OCI-LY3 (cell line): ENCODE measurements at regions not wholly inside any gene's neighbourhood (a gene's known extent, or its start where the extent isn't known, plus 50 kb on each side); places are given as distances from the start of the nearest gene placed in this dataset.

ENCODE experiments used
- H2AFZ ChIP-seq: fragments of 200-600, 300-600 bp; shearing (Covaris generic); 2 replicates; pipeline ENCODE4 v1.6.0; 2014; ENCODE audit warnings: antibody characterized with exemption, low read depth, low read length
- H3K27ac ChIP-seq: fragments of 200-600, 300-600 bp; sonication (generic); 2 replicates; pipeline ENCODE4 v1.5.1; 2014; ENCODE audit warnings: mild to moderate bottlenecking, low read length, moderate library complexity, mixed read lengths
- H3K27me3 ChIP-seq: fragments of 200-600, 300-600 bp; sonication (generic); 2 replicates; pipeline ENCODE4 v1.6.1; 2014; ENCODE audit warnings: low read depth, low read length, mixed read lengths
- H3K36me3 ChIP-seq: fragments of 200-600, 300-600 bp; sonication (generic); replicated peaks from 2 replicates; pipeline ENCODE3; 2014; ENCODE audit warnings: low read depth, low read length, mixed read lengths
- H3K4me1 ChIP-seq: fragments of 300-600, 200-600 bp; sonication (generic); 2 replicates; pipeline ENCODE4 v1.6.1; 2014; ENCODE audit warnings: low read length, mixed read lengths
- H3K4me2 ChIP-seq: fragments of 200-600, 300-600 bp; sonication (generic); 2 replicates; pipeline ENCODE4 v1.6.1; 2014; ENCODE audit warnings: low read length, mixed read lengths
- H3K4me3 ChIP-seq: fragments of 300-600, 200-600 bp; sonication (generic); 2 replicates; pipeline ENCODE4 v1.5.1; 2014; ENCODE audit warnings: antibody characterized with exemption, mild to moderate bottlenecking, low read length, moderate library complexity
- H3K79me2 ChIP-seq: fragments of 300-600, 200-600 bp; shearing (Covaris generic); 2 replicates; pipeline ENCODE4 v1.6.1; 2014; ENCODE audit warnings: mild to moderate bottlenecking, low read length, mixed read lengths
- H3K9ac ChIP-seq: fragments of 300-600, 200-600 bp; shearing (Covaris generic); 2 replicates; pipeline ENCODE4 v1.6.0; 2014; ENCODE audit warnings: mild to moderate bottlenecking, low read length, moderate library complexity
- H3K9me3 ChIP-seq: fragments of 200-600, 300-600 bp; shearing (Covaris generic); 2 replicates; pipeline ENCODE4 v1.6.1; 2014; ENCODE audit warnings: low read length, mixed read lengths; ENCODE audit not compliant: insufficient read depth
- H4K20me1 ChIP-seq: fragments of 200-600, 300-600 bp; sonication (generic); 2 replicates; pipeline ENCODE4 v1.6.1; 2016; ENCODE audit warnings: low read length, mixed read lengths; ENCODE audit not compliant: insufficient read depth
- CTCF ChIP-seq: fragments of 200-600, 300-600 bp; sonication (generic); IDR thresholded peaks from 2 replicates; pipeline ENCODE4 v1.5.1; 2014; ENCODE audit warnings: antibody characterized with exemption, low read length, low read depth
- EZH2phosphoT487 ChIP-seq: fragments of 200-600 bp; shearing (Covaris generic); IDR thresholded peaks from 2 replicates; pipeline ENCODE4 v1.6.1; 2018; ENCODE audit warnings: antibody characterized with exemption, mixed run types, low read depth

GRCh38 chr2:8225798-8226197 is 456.1 kb upstream of the ID2 start:
- Histone ChIP-seq H2AFZ (no peak overlapping the region), H3K9ac (no peak overlapping the region), H3K27ac (no peak overlapping the region), H3K4me1 (peaks cover 19% of the 10 kb centered on the region), H3K9me3 (no peaks in the 10 kb centered on the region), H3K79me2 (no peaks in the 10 kb centered on the region), H3K4me3 (no peak overlapping the region), H3K36me3 (no peaks in the 10 kb centered on the region), H3K4me2 (no peak overlapping the region), H3K27me3 (no peaks in the 10 kb centered on the region), H4K20me1 (no peaks in the 10 kb centered on the region)
- TF ChIP-seq CTCF (no peak), EZH2phosphoT487 (no peak)

- Histone ChIP-seq H3K36me3 (no peaks in the 10 kb centered on the region), H3K4me3 (peak overlapping the region; percentile 11), H4K20me1 (no peaks in the 10 kb centered on the region), H3K9me3 (no peaks in the 10 kb centered on the region), H3K4me2 (peak overlapping the region; percentile 54), H3K27me3 (no peaks in the 10 kb centered on the region), H3K4me1 (peaks cover 42% of the 10 kb centered on the region), H2AFZ (peak overlapping the region; percentile 86), H3K27ac (peak overlapping the region; percentile 20; the same call in 1 of the 2 replicates), H3K79me2 (no peaks in the 10 kb centered on the region), H3K9ac (peak overlapping the region; percentile 33; the same call in 1 of the 2 replicates)
- TF ChIP-seq CTCF (no peak), EZH2phosphoT487 (no peak)
Observed at GRCh38 chr2:8229546-8229986, 452.3 kb upstream of the ID2 start.

DNA sequence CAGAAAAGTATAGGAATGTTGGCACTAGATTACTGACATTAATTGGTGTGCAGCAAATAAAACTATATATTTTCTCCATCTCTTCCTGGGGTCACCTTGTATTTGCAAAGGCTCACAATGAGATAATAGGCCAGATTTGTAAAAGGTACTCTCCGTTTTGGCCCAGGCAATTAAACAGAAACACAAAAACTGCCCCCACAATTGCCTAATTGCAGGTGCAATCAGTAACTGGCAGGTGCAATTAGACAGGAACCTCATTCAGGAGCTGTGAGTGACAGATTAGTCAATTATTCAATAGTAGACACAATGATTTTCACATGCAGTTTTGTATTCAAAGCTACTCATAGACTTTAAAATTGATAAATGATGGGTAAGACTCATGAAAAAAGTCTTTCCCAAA is 451.4 kb upstream of the ID2 start:
- H3K79me2 ChIP-seq = no peaks in the 10 kb centered on the region
- no peaks in the 10 kb centered on the region for H3K27me3 ChIP-seq
- H3K4me3 ChIP-seq = no peak overlapping the region
- H3K4me2 ChIP-seq = no peak overlapping the region
- H3K27ac ChIP-seq = no peak overlapping the region
- no peaks in the 10 kb centered on the region for H3K36me3 ChIP-seq
- no peak overlapping the region for H2AFZ ChIP-seq
- no peaks in the 10 kb centered on the region for H3K9me3 ChIP-seq
- no peaks in the 10 kb centered on the region for H4K20me1 ChIP-seq
- peaks cover 50% of the 10 kb centered on the region for H3K4me1 ChIP-seq
- no peak for TF ChIP-seq CTCF
- H3K9ac ChIP-seq = no peak overlapping the region

DNA sequence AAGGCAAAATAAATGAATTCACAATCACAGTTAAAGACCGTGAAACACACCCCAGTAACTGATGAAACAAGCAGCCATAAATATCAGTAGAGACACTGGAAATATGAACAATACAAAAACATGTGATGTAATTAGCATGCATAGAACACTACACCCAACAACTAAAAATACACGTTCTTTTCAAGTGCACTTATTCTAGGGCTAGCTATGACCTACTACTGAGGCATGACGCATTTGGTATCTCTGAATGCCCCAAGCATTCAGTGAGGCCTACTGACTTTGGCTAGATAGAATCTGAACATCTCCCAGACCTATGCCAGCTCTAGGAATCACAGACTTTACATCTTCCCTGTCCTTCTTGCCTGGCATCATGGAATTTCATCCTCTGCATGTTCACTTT is 450.0 kb upstream of the ID2 start:
- TF ChIP-seq EZH2phosphoT487 (no peak), CTCF (no peak)
- Histone ChIP-seq H3K4me3 (no peak overlapping the region), H3K9ac (no peak overlapping the region), H3K27me3 (no peaks in the 10 kb centered on the region), H2AFZ (no peak overlapping the region), H4K20me1 (no peaks in the 10 kb centered on the region), H3K4me2 (no peak overlapping the region), H3K27ac (no peak overlapping the region), H3K4me1 (peaks cover 61% of the 10 kb centered on the region), H3K9me3 (no peaks in the 10 kb centered on the region), H3K79me2 (no peaks in the 10 kb centered on the region), H3K36me3 (no peaks in the 10 kb centered on the region)
